Sigmoid colon (tissue), 6 donors: ENCODE measurements at regions not wholly inside any gene's neighbourhood (a gene's known extent, or its start where the extent isn't known, plus 50 kb on each side); places are given as distances from the start of the nearest gene placed in this dataset.

Source experiments
- DNase-seq: peaks from one replicate; pipeline ENCODE4 v3.0.0-alpha.2; 2019
- H3K27ac ChIP-seq, 4 donors: fragments of 200-600 bp; sonication (generic); one replicate each; pipeline ENCODE4 v1.5.1; 2016 to 2019; ENCODE audit warnings: mild to moderate bottlenecking in 1 of 4
- H3K27me3 ChIP-seq, 3 donors: fragments of 200-600 bp; sonication (generic); one replicate each; pipeline ENCODE4 v1.5.1; 2019; ENCODE audit warnings: mild to moderate bottlenecking in 1 of 3
- H3K36me3 ChIP-seq, 4 donors: fragments of 200-600 bp; sonication (generic); one replicate each; pipeline ENCODE4 v1.5.1; 2016 to 2019
- H3K4me1 ChIP-seq, 4 donors: fragments of 200-600 bp; sonication (generic); one replicate each; pipeline ENCODE4 v1.5.1; 2017 to 2019
- H3K4me3 ChIP-seq, 4 donors: fragments of 200-600 bp; sonication (generic); one replicate each; pipeline ENCODE4 v1.5.1; 2017 to 2019; ENCODE audit warnings: mild to moderate bottlenecking in 2 of 4, moderate library complexity in 1 of 4
- H3K9me3 ChIP-seq, 4 donors: fragments of 200-600 bp in 3 of 4; sonication (generic) in 3 of 4; one replicate each; pipeline versions ENCODE4 v1.5.1 to v1.6.1; 2013 to 2019
- EP300 ChIP-seq, 4 donors: sonication (generic); formaldehyde crosslinking; IDR thresholded peaks; one replicate each; pipeline ENCODE4 v1.6.1; 2017; ENCODE audit warnings: antibody characterized with exemption in 4 of 4
- POLR2A ChIP-seq, 2 donors: fragments of 450-650 bp; IDR thresholded peaks; one replicate each; pipeline ENCODE4 v1.6.1; 2016; ENCODE audit warnings: antibody characterized with exemption in 2 of 2, mild to moderate bottlenecking in 2 of 2, moderate library complexity in 2 of 2
- POLR2AphosphoS5 ChIP-seq, 4 donors: sonication (generic); formaldehyde crosslinking; IDR thresholded peaks; one replicate each; pipeline ENCODE4 v1.6.1; 2017; ENCODE audit warnings: antibody characterized with exemption in 4 of 4
- WGBS, 2 donors: extraction: QIAGEN DNeasy Blood & Tissue Kit; methylation state at CpG; one replicate each; pipeline ENCODE4 v1.1.7; 2013; 5-methylcytosine and 5-hydroxymethylcytosine counted together
- intact Hi-C: fragments of 100-400 bp; cut with DNase I; formaldehyde crosslinking; loops from one replicate; pipeline ENCODE4 v1.15.1; 2023
- TF ChIP-seq, protein P1 (sequence below), 4 experiments: fragments of 450-650 bp in 3 of 4; fragments of 200-600 bp in 1 of 4; IDR thresholded peaks; one replicate each; pipeline ENCODE4 v1.5.1; 2016 to 2019; ENCODE audit warnings: antibody characterized with exemption in 4 of 4, mild to moderate bottlenecking in 3 of 4, moderate library complexity in 2 of 4
- donor health status: healthy with polysubstance abuse.
- donor health status: healthy.

DNA sequence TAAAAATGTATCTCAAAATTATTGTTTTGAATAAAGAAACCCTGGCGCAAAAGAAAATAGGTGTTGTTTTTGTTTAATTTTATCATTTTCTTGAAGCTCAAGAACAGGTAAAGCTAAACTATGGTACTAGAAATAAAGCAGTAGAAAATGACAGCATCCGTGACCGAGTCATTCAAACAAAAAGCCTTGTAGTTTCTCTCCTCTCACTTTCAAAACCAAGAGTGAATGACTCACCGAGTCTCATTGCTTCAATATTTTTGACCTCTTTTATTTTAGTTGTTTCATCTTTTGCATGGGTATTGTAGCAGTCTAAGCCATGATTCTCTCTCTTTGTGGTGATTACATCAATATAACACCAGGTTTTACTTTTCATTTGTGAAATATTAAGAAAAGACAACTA, 396.5 kb downstream of the POM121L12 start:
- no peak overlapping the region for H3K4me3 ChIP-seq
- DNase-seq: no peak
- no peaks in the 10 kb centered on the region for H3K27me3 ChIP-seq
- H3K4me1 ChIP-seq: no peaks in the 10 kb centered on the region
- H3K36me3 ChIP-seq: no peaks in the 10 kb centered on the region
- intact Hi-C loops: no loop called here
- TF ChIP-seq POLR2A (IDR thresholded peaks at IDR 0.05) (no peak), POLR2AphosphoS5 (IDR thresholded peaks at IDR 0.05) (no peak), EP300 (IDR thresholded peaks at IDR 0.05) (no peak)
- TF ChIP-seq, protein P1, sequence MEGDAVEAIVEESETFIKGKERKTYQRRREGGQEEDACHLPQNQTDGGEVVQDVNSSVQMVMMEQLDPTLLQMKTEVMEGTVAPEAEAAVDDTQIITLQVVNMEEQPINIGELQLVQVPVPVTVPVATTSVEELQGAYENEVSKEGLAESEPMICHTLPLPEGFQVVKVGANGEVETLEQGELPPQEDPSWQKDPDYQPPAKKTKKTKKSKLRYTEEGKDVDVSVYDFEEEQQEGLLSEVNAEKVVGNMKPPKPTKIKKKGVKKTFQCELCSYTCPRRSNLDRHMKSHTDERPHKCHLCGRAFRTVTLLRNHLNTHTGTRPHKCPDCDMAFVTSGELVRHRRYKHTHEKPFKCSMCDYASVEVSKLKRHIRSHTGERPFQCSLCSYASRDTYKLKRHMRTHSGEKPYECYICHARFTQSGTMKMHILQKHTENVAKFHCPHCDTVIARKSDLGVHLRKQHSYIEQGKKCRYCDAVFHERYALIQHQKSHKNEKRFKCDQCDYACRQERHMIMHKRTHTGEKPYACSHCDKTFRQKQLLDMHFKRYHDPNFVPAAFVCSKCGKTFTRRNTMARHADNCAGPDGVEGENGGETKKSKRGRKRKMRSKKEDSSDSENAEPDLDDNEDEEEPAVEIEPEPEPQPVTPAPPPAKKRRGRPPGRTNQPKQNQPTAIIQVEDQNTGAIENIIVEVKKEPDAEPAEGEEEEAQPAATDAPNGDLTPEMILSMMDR (IDR thresholded peaks at IDR 0.05): no peak
- H3K27ac ChIP-seq: no peak overlapping the region
- 93 to 95% methylated on average over 4 of the region's 4 CpGs for WGBS, 2 donors
- no peaks in the 10 kb centered on the region for H3K9me3 ChIP-seq

DNA sequence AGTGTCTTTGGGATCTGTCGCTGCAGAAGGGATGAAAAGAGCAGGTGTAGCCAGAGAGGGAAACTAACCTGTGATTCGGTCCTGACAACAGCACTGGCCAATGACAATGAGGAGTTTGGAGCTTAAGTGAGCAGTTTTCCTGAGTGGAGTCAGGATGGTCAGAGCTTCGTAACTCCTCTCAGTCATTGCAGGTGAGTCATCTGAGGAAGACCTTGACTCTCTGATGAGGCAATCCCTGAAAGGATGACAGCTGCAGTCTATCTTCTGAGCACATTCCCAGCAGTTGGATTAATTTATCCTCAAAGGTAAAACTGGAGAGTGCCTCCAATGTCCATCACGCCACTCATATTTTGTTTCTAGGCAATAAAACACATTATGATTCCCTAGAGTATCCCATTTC, 401.9 kb downstream of the POM121L12 start:
- H3K4me3 ChIP-seq: no peak overlapping the region
- no peak overlapping the region for H3K27ac ChIP-seq
- H3K36me3 ChIP-seq: no peaks in the 10 kb centered on the region
- intact Hi-C loops: no loop called here
- peaks cover 0 to 3% (median 0%) of the 10 kb centered on the region in 4 donors for H3K9me3 ChIP-seq
- DNase-seq: no peak
- TF ChIP-seq POLR2AphosphoS5 (IDR thresholded peaks at IDR 0.05) (no peak), POLR2A (IDR thresholded peaks at IDR 0.05) (no peak), EP300 (IDR thresholded peaks at IDR 0.05) (no peak)
- TF ChIP-seq, protein P1 (IDR thresholded peaks at IDR 0.05): no peak
- WGBS, 2 donors: 80 to 81% methylated on average over 4 of the region's 4 CpGs
- no peaks in the 10 kb centered on the region for H3K4me1 ChIP-seq
- H3K27me3 ChIP-seq: no peaks in the 10 kb centered on the region

DNA sequence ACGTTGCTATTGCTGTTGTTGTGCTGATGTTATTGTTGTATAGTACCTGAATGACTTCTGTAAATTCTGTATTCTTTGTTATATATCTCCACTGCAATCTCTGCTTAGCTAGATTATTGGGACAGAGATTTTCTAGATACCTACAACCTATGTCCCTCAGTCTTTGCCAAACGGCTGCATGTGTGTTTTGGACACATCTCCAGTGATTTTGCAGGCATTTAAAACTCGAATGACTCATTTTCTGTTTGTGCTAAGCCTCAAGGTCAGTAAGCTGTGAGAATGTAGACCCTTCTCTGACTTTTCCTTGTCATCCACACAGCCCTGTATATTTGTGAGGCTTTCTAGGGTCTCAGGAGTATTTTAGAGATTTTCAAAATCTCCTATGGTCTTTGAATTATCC, 410.7 kb downstream of the POM121L12 start:
- Histone ChIP-seq H3K27me3 (no peaks in the 10 kb centered on the region), H3K9me3 (no peaks in the 10 kb centered on the region), H3K4me3 (no peak overlapping the region), H3K27ac (no peak overlapping the region), H3K4me1 (no peaks in the 10 kb centered on the region), H3K36me3 (no peaks in the 10 kb centered on the region)
- intact Hi-C loops: no loop called here
- TF ChIP-seq EP300 (IDR thresholded peaks at IDR 0.05) (no peak), POLR2A (IDR thresholded peaks at IDR 0.05) (no peak), POLR2AphosphoS5 (IDR thresholded peaks at IDR 0.05) (no peak)
- TF ChIP-seq, protein P1 (IDR thresholded peaks at IDR 0.05): no peak
- DNase-seq: no peak
- WGBS, 2 donors: 35 to 62% methylated on average over 3 of the region's 3 CpGs

DNA sequence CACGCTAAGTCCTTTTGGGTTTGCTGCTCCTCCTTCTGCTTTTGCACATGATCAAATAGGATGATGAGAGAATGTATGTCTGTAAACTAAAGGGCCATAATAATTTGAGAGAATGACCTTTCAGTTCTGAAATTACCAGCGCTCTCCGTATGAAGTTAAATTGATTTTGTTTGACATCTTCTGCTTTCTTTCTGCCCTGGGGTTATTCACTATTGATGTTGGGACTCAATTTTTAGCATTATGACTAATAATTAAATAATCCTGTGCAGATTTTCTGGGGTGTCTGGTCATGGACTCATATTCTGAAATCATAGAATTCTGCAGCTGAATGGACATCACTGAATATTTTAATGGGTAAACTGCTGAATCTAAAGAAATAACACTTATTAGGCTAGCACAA, 423.2 kb downstream of the POM121L12 start:
- DNase-seq: no peak
- Histone ChIP-seq H3K4me1 (no peaks in the 10 kb centered on the region), H3K4me3 (no peak overlapping the region), H3K9me3 (no peaks in the 10 kb centered on the region), H3K27me3 (no peaks in the 10 kb centered on the region), H3K36me3 (no peaks in the 10 kb centered on the region), H3K27ac (no peak overlapping the region)
- intact Hi-C loops: no loop called here
- TF ChIP-seq, protein P1 (IDR thresholded peaks at IDR 0.05): no peak
- TF ChIP-seq POLR2AphosphoS5 (IDR thresholded peaks at IDR 0.05): no peak
- no peak for TF ChIP-seq POLR2A (IDR thresholded peaks at IDR 0.05)
- TF ChIP-seq EP300 (IDR thresholded peaks at IDR 0.05): no peak
- WGBS, 2 donors: 93% methylated on average over 3 of the region's 3 CpGs

DNA sequence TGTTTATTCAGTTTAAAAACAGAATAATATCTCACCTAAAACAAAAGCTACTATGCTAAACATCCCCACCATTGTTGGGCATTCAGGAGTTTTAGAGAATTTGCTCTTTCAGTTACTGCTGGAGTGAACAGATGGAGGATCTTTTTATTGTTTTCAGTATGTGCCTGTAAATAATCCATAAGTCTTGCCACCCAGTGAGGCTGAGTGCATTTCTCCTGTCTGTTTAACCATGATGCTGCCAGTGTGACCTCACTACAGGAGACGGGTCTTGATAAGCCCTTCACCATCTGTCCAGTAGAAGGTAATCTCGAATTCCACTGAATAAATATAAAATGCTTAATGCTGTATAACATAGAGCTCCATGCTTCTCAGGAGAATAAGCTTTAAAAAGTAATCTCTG, 430.9 kb downstream of the POM121L12 start:
- no peaks in the 10 kb centered on the region for H3K36me3 ChIP-seq
- H3K27ac ChIP-seq: no peak overlapping the region
- no peaks in the 10 kb centered on the region for H3K9me3 ChIP-seq
- intact Hi-C loops: no loop called here
- DNase-seq: no peak
- H3K4me3 ChIP-seq: no peak overlapping the region
- H3K27me3 ChIP-seq: no peaks in the 10 kb centered on the region
- WGBS, 2 donors: 49 to 68% methylated on average over 2 of the region's 2 CpGs
- no peaks in the 10 kb centered on the region for H3K4me1 ChIP-seq
- TF ChIP-seq, protein P1 (IDR thresholded peaks at IDR 0.05): no peak
- TF ChIP-seq POLR2AphosphoS5 (IDR thresholded peaks at IDR 0.05): no peak
- TF ChIP-seq EP300 (IDR thresholded peaks at IDR 0.05): no peak
- TF ChIP-seq POLR2A (IDR thresholded peaks at IDR 0.05): no peak
